Upper lobe of left lung (tissue), 6 donors: ENCODE measurements at regions not wholly inside any gene's neighbourhood (a gene's known extent, or its start where the extent isn't known, plus 50 kb on each side); places are given as distances from the start of the nearest gene placed in this dataset.
"Not testable (repeated sequence)": the region's sequence is repeated elsewhere in the genome, so short reads cannot be mapped to it uniquely, and the experiment has no call there.

Experiments
- ATAC-seq, 2 donors: fragments of 200-7000 bp; cut with Tn5 transposase; one replicate each; pipeline ENCODE4 v1.9.1; 2022; ENCODE audit warnings: mild to moderate bottlenecking in 2 of 2, moderate library complexity in 2 of 2; ENCODE audit not compliant: low FRiP score in 2 of 2
- DNase-seq, 2 donors: peaks; one replicate each; pipeline ENCODE4 v3.0.0-alpha.2; 2019 to 2020
- H3K27ac ChIP-seq, 4 donors: fragments of 200-600 bp; sonication (generic); one replicate each; pipeline ENCODE4 v1.5.1; 2016 to 2019
- H3K27me3 ChIP-seq, 4 donors: fragments of 200-600 bp; sonication (generic); one replicate each; pipeline ENCODE4 v1.5.1; 2017 to 2019
- H3K36me3 ChIP-seq, 4 donors: fragments of 200-600 bp; sonication (generic); one replicate each; pipeline ENCODE4 v1.5.1; 2016 to 2019
- H3K4me1 ChIP-seq, 4 donors: fragments of 200-600 bp; sonication (generic); one replicate each; pipeline ENCODE4 v1.5.1; 2018 to 2019
- H3K4me3 ChIP-seq, 4 donors: fragments of 200-600 bp; sonication (generic); one replicate each; pipeline ENCODE4 v1.5.1; 2017 to 2019; ENCODE audit warnings: mild to moderate bottlenecking in 2 of 4, moderate library complexity in 1 of 4
- H3K9me3 ChIP-seq, 4 donors: fragments of 200-600 bp; sonication (generic); one replicate each; pipeline ENCODE4 v1.5.1; 2018 to 2019
- EP300 ChIP-seq, 4 donors: sonication (generic); formaldehyde crosslinking; IDR thresholded peaks; one replicate each; pipeline ENCODE4 v1.5.1; 2017; ENCODE audit warnings: antibody characterized with exemption in 4 of 4, control low read depth in 2 of 4
- POLR2A ChIP-seq, 4 donors: fragments of 450-650 bp; IDR thresholded peaks; one replicate each; pipeline ENCODE4 v1.5.1; 2016 to 2017; ENCODE audit warnings: antibody characterized with exemption in 4 of 4, mild to moderate bottlenecking in 2 of 4
- POLR2AphosphoS5 ChIP-seq, 2 donors: sonication (generic); formaldehyde crosslinking; IDR thresholded peaks; one replicate each; pipeline ENCODE4 v1.5.1; 2017; ENCODE audit warnings: antibody characterized with exemption in 2 of 2
- WGBS, 2 donors: methylation state at CpG; one replicate each; pipeline ENCODE4 v1.1.5; 2017 to 2018; 5-methylcytosine and 5-hydroxymethylcytosine counted together
- TF ChIP-seq, protein P1 (sequence below), 6 experiments: fragments of 450-650 bp in 4 of 6; fragments of 200-600 bp in 2 of 6; sonication (generic) in 2 of 6; IDR thresholded peaks; one replicate each; pipeline ENCODE4 v1.5.1; 2016 to 2019; ENCODE audit warnings: antibody characterized with exemption in 6 of 6
- donor health status: DM: no; HTN: no; CAD: no; lungs with moderate emphysema.
- donor health status: DM: no; HTN: yes; CAD: no; lungs with severe emphysema.

DNA sequence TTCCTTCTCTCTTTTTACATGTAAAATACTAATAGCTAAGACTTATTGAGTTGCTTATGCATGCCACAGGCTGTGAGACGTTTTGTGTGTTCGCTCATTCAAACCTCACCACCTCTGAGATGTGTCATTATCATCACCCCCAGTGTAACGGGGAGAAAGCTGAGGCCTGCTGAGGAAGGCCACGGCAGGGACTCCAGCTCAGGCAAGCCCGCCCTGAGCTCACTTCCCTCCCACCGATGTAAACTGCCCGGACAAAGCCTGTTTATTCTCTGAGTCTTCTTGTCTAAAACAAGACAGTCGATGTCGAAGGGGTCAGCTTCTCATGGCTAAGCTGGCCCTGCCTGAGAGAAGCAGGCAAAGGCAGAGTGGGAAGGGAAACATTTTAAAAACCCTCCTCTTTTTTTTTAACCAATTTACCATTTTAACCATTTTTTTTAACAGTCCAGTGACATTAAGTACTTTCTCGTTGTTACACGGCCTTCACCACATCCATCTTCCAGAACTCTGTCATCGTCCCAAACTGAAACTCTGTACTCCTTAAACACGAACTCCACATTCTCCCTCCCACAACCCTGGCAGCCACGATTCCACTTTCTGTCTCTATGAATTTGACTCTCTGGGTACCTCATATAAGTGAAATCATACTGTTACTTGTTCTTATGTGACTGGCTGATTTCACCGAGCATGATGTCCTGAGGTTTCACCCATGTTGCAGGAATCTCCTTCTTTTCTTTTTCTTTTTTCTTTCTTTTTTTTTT lies 204.8 kb upstream of the GALNT2 start:
- Histone ChIP-seq H3K27ac (no peak overlapping the region), H3K36me3 (no peaks in the 10 kb centered on the region), H3K4me1 (no peaks in the 10 kb centered on the region), H3K4me3 (no peak overlapping the region), H3K9me3 (no peaks in the 10 kb centered on the region), H3K27me3 (no peaks in the 10 kb centered on the region)
- WGBS, 2 donors = 64 to 68% methylated on average over 15 of the region's 15 CpGs
- TF ChIP-seq EP300 (IDR thresholded peaks at IDR 0.05) = no peak
- no peak for TF ChIP-seq POLR2AphosphoS5 (IDR thresholded peaks at IDR 0.05)
- TF ChIP-seq, protein P1, sequence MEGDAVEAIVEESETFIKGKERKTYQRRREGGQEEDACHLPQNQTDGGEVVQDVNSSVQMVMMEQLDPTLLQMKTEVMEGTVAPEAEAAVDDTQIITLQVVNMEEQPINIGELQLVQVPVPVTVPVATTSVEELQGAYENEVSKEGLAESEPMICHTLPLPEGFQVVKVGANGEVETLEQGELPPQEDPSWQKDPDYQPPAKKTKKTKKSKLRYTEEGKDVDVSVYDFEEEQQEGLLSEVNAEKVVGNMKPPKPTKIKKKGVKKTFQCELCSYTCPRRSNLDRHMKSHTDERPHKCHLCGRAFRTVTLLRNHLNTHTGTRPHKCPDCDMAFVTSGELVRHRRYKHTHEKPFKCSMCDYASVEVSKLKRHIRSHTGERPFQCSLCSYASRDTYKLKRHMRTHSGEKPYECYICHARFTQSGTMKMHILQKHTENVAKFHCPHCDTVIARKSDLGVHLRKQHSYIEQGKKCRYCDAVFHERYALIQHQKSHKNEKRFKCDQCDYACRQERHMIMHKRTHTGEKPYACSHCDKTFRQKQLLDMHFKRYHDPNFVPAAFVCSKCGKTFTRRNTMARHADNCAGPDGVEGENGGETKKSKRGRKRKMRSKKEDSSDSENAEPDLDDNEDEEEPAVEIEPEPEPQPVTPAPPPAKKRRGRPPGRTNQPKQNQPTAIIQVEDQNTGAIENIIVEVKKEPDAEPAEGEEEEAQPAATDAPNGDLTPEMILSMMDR (IDR thresholded peaks at IDR 0.05) = no peak
- no peak for TF ChIP-seq POLR2A (IDR thresholded peaks at IDR 0.05)
- DNase-seq (no peak), ATAC-seq (no peak)

DNA sequence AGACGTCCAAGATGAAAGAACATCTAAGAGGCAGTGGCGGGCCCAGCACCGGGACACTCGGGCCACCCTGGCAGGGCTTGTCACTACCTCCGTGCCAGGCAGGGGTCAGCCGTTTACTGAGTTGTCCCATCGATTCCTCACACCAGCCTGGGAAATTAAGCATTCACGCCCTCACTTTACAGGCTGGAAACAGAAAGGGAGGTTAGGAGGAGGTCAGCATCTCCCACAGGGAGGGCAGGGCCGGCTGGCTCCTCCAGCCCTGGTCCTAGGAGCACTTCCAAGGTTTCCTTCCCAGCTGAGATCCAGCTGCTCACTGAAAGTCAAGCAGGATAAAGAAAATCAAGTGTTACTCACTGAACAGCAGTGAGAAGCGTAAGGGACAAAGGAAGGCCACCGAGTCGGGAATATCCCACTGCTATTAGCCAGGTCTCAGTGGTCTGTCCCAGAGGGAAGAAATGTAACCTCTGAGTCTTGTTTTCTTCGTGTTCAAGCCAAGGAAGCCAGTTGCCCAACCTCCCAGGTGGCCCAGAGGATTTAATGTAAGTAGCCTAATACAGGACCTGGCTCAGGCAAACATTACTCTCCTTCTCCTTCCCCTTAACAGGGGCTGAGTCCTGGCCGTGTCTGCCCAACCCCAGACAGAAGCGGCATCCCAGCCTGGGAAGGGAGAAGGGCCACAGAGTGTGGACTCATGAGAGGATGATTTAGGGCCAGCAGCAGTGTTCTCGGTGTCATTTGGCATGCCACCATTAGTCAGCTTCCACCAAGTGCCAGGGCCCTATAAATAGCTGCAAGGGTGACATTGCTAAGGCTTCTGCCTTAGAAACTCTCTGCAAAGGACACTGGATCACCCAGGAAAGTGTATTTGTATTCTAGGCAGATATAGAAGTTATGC lies 203.1 kb upstream of the GALNT2 start:
- peak in 1 of 2 donors; percentile 73 for ATAC-seq
- Histone ChIP-seq H3K4me1 (no peaks in the 10 kb centered on the region), H3K4me3 (no peak overlapping the region), H3K27ac (no peak overlapping the region), H3K36me3 (no peaks in the 10 kb centered on the region), H3K27me3 (no peaks in the 10 kb centered on the region), H3K9me3 (no peaks in the 10 kb centered on the region)
- TF ChIP-seq EP300 (IDR thresholded peaks at IDR 0.05) (no peak), POLR2A (IDR thresholded peaks at IDR 0.05) (no peak), POLR2AphosphoS5 (IDR thresholded peaks at IDR 0.05) (no peak)
- TF ChIP-seq, protein P1 (IDR thresholded peaks at IDR 0.05) = no peak
- peak in 1 of 2 donors; percentile 54 for DNase-seq
- 80 to 81% methylated on average over 15 to 16 of the region's 16 CpGs for WGBS, 2 donors

DNA sequence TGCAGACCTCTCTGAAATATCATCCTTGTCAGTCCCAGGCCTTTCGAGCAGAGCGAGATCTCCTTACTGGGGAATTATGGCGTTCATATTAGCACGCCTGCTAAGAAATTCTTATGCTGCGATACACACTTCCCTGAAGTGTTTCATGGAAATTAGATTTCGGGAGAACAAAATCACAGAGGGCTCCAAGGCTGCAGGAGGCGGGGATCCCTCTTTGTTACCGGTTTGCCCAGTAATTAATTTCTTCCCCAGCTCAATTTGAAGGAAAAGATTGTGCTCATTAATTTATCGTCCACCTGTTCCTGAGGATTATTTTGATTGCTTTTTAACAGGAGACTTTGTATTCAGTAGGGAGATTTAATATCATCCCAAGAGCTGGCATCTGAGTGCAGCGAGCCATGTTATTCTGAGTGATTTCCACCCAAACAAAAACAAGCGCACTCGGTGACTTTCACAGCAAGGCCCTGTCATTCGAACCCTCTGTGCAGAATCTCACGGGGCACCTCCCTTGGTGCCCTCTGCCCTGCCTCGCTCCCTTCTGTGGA lies 202.3 kb upstream of the GALNT2 start:
- TF ChIP-seq POLR2A (IDR thresholded peaks at IDR 0.05) = no peak
- TF ChIP-seq EP300 (IDR thresholded peaks at IDR 0.05) = no peak
- TF ChIP-seq POLR2AphosphoS5 (IDR thresholded peaks at IDR 0.05) = no peak
- TF ChIP-seq, protein P1 (IDR thresholded peaks at IDR 0.05) = no peak
- H3K27me3 ChIP-seq = no peaks in the 10 kb centered on the region
- H3K9me3 ChIP-seq = no peaks in the 10 kb centered on the region
- WGBS, 2 donors = 89 to 94% methylated on average over 15 of the region's 15 CpGs
- H3K4me3 ChIP-seq = no peak overlapping the region
- H3K27ac ChIP-seq = no peak overlapping the region
- no peaks in the 10 kb centered on the region for H3K4me1 ChIP-seq
- no peak for DNase-seq
- H3K36me3 ChIP-seq = no peaks in the 10 kb centered on the region
- no peak for ATAC-seq

DNA sequence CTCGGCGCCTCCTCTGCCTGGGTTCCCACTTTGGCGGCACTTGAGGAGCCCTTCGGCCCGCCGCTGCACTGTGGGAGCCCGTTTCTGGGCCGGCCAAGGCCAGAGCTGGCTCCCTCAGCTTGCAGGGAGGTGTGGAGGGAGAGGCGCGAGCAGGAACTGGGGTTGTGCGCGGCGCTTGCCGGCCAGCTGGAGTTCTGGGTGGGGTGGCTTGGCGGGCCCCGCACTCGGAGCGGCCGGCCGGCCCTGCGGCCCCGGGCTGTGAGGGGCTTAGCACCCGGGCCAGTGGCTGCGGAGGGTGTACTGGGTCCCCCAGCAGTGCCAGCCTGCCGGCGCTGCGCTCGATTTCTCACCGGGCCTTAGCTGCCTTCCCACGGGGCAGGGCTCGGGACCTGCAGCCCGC lies 201.7 kb upstream of the GALNT2 start:
- not testable (repeated sequence) for H3K9me3 ChIP-seq, H3K27ac ChIP-seq, ATAC-seq, H3K4me3 ChIP-seq, H3K36me3 ChIP-seq, H3K4me1 ChIP-seq, H3K27me3 ChIP-seq
- 93 to 95% methylated on average over 12 to 25 of the region's 32 CpGs for WGBS, 2 donors
- DNase-seq = peak in 1 of 2 donors; percentile 77

DNA sequence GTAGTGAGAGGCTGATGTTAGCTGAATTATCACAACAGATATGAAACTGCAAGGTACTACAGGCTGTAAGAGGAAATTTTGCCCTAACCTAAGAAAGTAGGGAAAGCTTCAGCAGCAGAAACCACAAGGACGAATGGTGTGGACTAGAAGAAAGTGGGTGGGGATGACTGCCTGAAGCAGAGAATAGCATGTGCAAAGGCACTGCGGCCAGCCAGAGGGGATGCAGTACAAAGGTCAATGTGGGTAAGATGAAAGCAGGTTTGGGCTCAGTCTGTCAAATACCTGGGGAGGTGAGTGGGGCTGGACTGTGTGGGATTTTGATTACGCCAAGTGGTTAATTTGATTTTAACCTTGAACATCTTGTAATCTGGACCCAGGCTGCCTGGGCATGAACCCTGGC lies 199.3 kb upstream of the GALNT2 start:
- no peak for DNase-seq
- no peaks in the 10 kb centered on the region for H3K36me3 ChIP-seq
- H3K9me3 ChIP-seq = no peaks in the 10 kb centered on the region
- 88 to 91% methylated on average over 3 of the region's 3 CpGs for WGBS, 2 donors
- H3K27me3 ChIP-seq = no peaks in the 10 kb centered on the region
- no peak overlapping the region for H3K4me3 ChIP-seq
- no peak for ATAC-seq
- H3K27ac ChIP-seq = no peak overlapping the region
- TF ChIP-seq POLR2AphosphoS5 (IDR thresholded peaks at IDR 0.05) (no peak), POLR2A (IDR thresholded peaks at IDR 0.05) (no peak), EP300 (IDR thresholded peaks at IDR 0.05) (no peak)
- TF ChIP-seq, protein P1 (IDR thresholded peaks at IDR 0.05) = no peak
- H3K4me1 ChIP-seq = no peaks in the 10 kb centered on the region
